ENCODE measurements at regions not wholly inside any gene's neighbourhood (a gene's known extent, or its start where the extent isn't known, plus 50 kb on each side); places are given as distances from the start of the nearest gene placed in this dataset.
"Not testable (repeated sequence)": the region's sequence is repeated elsewhere in the genome, so short reads cannot be mapped to it uniquely, and the experiment has no call there.

DNA sequence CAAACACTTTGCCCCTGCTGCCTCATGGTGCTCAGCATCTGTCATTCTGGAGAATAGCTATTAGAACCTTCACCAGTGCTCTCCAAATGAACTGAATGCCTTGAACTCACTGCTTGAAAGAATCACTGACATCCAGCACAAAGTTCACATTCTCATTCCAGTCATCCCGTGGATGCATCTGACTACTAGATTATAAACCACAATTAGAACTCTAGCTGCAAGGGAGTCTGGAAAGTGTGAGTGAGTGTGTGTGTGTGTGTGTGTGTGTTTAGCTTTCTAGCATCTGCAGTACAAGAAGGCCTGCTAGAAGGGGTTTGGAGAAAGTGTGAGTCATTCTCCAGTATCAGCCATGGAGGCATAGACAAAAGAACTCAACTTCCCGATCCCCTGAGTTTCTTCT is 71.3 kb upstream of the DYNLT3 start:
- TF ChIP-seq, protein P1, sequence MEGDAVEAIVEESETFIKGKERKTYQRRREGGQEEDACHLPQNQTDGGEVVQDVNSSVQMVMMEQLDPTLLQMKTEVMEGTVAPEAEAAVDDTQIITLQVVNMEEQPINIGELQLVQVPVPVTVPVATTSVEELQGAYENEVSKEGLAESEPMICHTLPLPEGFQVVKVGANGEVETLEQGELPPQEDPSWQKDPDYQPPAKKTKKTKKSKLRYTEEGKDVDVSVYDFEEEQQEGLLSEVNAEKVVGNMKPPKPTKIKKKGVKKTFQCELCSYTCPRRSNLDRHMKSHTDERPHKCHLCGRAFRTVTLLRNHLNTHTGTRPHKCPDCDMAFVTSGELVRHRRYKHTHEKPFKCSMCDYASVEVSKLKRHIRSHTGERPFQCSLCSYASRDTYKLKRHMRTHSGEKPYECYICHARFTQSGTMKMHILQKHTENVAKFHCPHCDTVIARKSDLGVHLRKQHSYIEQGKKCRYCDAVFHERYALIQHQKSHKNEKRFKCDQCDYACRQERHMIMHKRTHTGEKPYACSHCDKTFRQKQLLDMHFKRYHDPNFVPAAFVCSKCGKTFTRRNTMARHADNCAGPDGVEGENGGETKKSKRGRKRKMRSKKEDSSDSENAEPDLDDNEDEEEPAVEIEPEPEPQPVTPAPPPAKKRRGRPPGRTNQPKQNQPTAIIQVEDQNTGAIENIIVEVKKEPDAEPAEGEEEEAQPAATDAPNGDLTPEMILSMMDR (IDR thresholded peaks at IDR 0.05; ENCODE audit: low read length): no peak
- no peak for TF ChIP-seq EZH2phosphoT487 (IDR thresholded peaks at IDR 0.05; ENCODE audit: low read length)
- no peak for TF ChIP-seq EZH2 (optimal IDR thresholded peaks at IDR 0.05; ENCODE audit: low read depth, low read length)
- H3K4me1 ChIP-seq (ENCODE audit: low read length): no peaks in the 10 kb centered on the region

DNA sequence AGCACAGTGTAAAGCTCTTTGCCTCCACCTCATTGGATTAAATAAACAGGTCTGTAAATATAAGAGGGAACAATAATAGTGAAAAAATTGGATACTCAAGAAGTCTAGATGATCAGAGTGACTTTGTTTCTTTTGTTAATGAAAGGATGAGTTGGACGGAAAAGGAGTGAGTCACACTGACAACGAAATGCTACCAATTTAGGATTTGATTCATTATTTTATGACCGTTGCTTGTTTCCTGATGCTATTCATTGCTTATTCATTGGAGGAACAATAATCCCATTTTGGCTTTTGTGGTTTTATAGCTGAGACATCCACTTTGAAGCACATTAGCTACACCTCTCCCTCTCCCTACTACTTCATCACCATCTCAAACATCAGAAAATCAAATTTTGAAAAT is 74.4 kb upstream of the DYNLT3 start:
- Histone ChIP-seq H3K79me2 (ENCODE audit: low read length) (no peaks in the 10 kb centered on the region), H3K9me3 (replicated peaks; ENCODE audit: insufficient read depth, low read length) (no peaks in the 10 kb centered on the region), H4K20me1 (ENCODE audit: insufficient read depth, low read length) (no peaks in the 10 kb centered on the region), H3K27ac (ENCODE audit: low read length) (no peak overlapping the region), H3K36me3 (replicated peaks; ENCODE audit: insufficient read depth, low read length) (no peaks in the 10 kb centered on the region), H3K4me3 (ENCODE audit: low read length) (no peak overlapping the region), H3K4me1 (ENCODE audit: low read length) (no peaks in the 10 kb centered on the region), H3K27me3 (replicated peaks; ENCODE audit: insufficient read depth, low read length) (no peaks in the 10 kb centered on the region), H2AFZ (ENCODE audit: low read length) (no peak overlapping the region), H3K9me2 (replicated peaks; ENCODE audit: insufficient read depth, low read length) (no peaks in the 10 kb centered on the region), H3K9ac (ENCODE audit: low read length) (no peak overlapping the region), H3K4me2 (ENCODE audit: low read depth, low read length) (no peak overlapping the region), H3F3A (ENCODE audit: insufficient read depth, low read length) (no peaks in the 10 kb centered on the region)
- DNase-seq: no peak
- TF ChIP-seq EZH2phosphoT487 (IDR thresholded peaks at IDR 0.05; ENCODE audit: low read length): no peak
- TF ChIP-seq EZH2 (optimal IDR thresholded peaks at IDR 0.05; ENCODE audit: low read depth, low read length): no peak
- TF ChIP-seq, protein P1 (IDR thresholded peaks at IDR 0.05; ENCODE audit: low read length): no peak

More for the DNA sequence above, 71.3 kb upstream of the DYNLT3 start:
- Histone ChIP-seq H4K20me1 (ENCODE audit: insufficient read depth, low read length) (no peaks in the 10 kb centered on the region), H3K9me2 (replicated peaks; ENCODE audit: insufficient read depth, low read length) (no peaks in the 10 kb centered on the region), H3F3A (ENCODE audit: insufficient read depth, low read length) (no peaks in the 10 kb centered on the region), H3K79me2 (ENCODE audit: low read length) (no peaks in the 10 kb centered on the region), H3K36me3 (replicated peaks; ENCODE audit: insufficient read depth, low read length) (no peaks in the 10 kb centered on the region), H3K9me3 (replicated peaks; ENCODE audit: insufficient read depth, low read length) (no peaks in the 10 kb centered on the region), H3K4me2 (ENCODE audit: low read depth, low read length) (no peak overlapping the region), H3K4me3 (ENCODE audit: low read length) (no peak overlapping the region), H2AFZ (ENCODE audit: low read length) (no peak overlapping the region), H3K9ac (ENCODE audit: low read length) (no peak overlapping the region), H3K27me3 (replicated peaks; ENCODE audit: insufficient read depth, low read length) (no peaks in the 10 kb centered on the region), H3K27ac (ENCODE audit: low read length) (no peak overlapping the region)
- DNase-seq: no peak

DNA sequence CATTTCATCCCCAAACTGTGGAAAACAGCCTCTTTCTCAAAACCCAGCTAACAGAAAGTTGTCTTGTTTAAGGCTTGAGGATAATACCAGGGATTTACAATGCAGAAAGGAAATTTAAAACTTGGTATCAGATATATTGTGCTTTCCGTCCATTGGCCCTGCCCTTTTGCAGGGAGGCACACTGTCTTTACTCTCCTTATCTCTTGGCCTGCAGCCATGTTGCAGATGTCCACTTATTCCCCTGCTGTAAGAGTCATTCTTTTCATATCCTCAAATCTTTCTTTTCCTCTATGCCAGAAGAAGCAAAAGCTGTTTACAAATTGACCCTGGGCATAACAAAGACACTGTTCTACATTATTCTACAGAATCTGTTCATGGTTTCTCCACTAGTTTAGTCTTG is 75.6 kb upstream of the DYNLT3 start:
- no peaks in the 10 kb centered on the region for H3K36me3 ChIP-seq (replicated peaks; ENCODE audit: insufficient read depth, low read length)
- no peaks in the 10 kb centered on the region for H3K9me3 ChIP-seq (replicated peaks; ENCODE audit: insufficient read depth, low read length)
- H4K20me1 ChIP-seq (ENCODE audit: insufficient read depth, low read length): no peaks in the 10 kb centered on the region
- H3F3A ChIP-seq (ENCODE audit: insufficient read depth, low read length): no peaks in the 10 kb centered on the region
- H3K4me1 ChIP-seq (ENCODE audit: low read length): no peaks in the 10 kb centered on the region
- H3K27me3 ChIP-seq (replicated peaks; ENCODE audit: insufficient read depth, low read length): no peaks in the 10 kb centered on the region
- no peak for DNase-seq
- no peak overlapping the region for H3K4me3 ChIP-seq (ENCODE audit: low read length)
- no peaks in the 10 kb centered on the region for H3K79me2 ChIP-seq (ENCODE audit: low read length)
- H3K27ac ChIP-seq (ENCODE audit: low read length): no peak overlapping the region
- H2AFZ ChIP-seq (ENCODE audit: low read length): no peak overlapping the region
- no peak overlapping the region for H3K9ac ChIP-seq (ENCODE audit: low read length)
- TF ChIP-seq, protein P1 (IDR thresholded peaks at IDR 0.05; ENCODE audit: low read length): no peak
- no peak for TF ChIP-seq EZH2 (optimal IDR thresholded peaks at IDR 0.05; ENCODE audit: low read depth, low read length)
- TF ChIP-seq EZH2phosphoT487 (IDR thresholded peaks at IDR 0.05; ENCODE audit: low read length): no peak
- no peak overlapping the region for H3K4me2 ChIP-seq (ENCODE audit: low read depth, low read length)
- H3K9me2 ChIP-seq (replicated peaks; ENCODE audit: insufficient read depth, low read length): no peaks in the 10 kb centered on the region

DNA sequence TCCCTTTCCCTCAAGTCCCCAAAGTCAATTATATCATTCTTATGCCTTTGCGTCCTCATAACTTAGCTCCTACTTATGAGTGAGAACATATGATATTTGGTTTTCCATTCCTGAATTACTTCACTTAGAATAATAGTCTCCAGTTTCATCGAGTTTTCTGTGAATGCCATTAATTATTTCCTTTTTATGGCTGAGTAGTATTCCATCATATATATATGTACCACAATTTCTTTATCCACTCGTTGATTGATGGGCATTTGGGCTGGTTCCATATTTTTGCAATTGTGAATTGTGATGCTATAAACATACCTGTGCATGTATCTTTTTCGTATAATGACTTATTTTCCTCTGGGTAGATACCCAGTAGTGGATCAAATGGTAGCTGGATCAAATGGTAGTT is 78.4 kb upstream of the DYNLT3 start:
- not testable (repeated sequence) for H3K27me3 ChIP-seq (replicated peaks; ENCODE audit: insufficient read depth, low read length); H3F3A ChIP-seq (ENCODE audit: insufficient read depth, low read length); H3K9me2 ChIP-seq (replicated peaks; ENCODE audit: insufficient read depth, low read length); H3K4me1 ChIP-seq (ENCODE audit: low read length); H3K79me2 ChIP-seq (ENCODE audit: low read length); H2AFZ ChIP-seq (ENCODE audit: low read length); H4K20me1 ChIP-seq (ENCODE audit: insufficient read depth, low read length); H3K4me3 ChIP-seq (ENCODE audit: low read length); H3K9ac ChIP-seq (ENCODE audit: low read length); DNase-seq; H3K36me3 ChIP-seq (replicated peaks; ENCODE audit: insufficient read depth, low read length); H3K4me2 ChIP-seq (ENCODE audit: low read depth, low read length); H3K27ac ChIP-seq (ENCODE audit: low read length); H3K9me3 ChIP-seq (replicated peaks; ENCODE audit: insufficient read depth, low read length)

All from MM.1S (cell line).